Loucy (cell line): ENCODE measurements at regions not wholly inside any gene's neighbourhood (a gene's known extent, or its start where the extent isn't known, plus 50 kb on each side); places are given as distances from the start of the nearest gene placed in this dataset.

Experiments
- EZH2phosphoT487 ChIP-seq: fragments of 200-600 bp; IDR thresholded peaks from 2 replicates; pipeline ENCODE4 v1.6.1; 2018; ENCODE audit warnings: antibody characterized with exemption, mild to moderate bottlenecking, moderate library complexity, borderline replicate concordance
- TF ChIP-seq, protein P1 (sequence below): fragments of 200-600 bp; sonication (generic); conservative IDR thresholded peaks from 2 replicates; pipeline ENCODE4 v1.5.1; 2014; ENCODE audit warnings: mild to moderate bottlenecking, antibody characterized with exemption, low read length

DNA sequence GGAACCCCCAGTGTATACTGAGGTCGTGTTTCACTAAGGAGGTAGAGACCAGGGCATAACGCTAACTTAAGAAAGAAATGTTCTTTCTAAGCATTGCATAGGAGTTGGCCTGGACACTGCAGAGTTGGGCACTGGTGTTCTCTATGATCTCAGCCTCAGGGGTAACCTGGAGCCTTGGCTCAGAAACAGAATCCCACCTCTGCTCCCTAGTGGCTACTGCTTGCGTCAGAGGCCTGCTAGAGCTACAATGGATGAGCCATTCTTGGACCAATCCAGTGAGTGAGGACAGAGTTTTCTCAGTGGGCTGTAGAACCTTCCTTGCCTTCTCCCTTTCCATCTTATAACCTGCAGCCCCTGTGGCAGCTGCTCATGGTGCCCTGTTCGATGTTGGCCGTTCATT is 324.4 kb upstream of the CELF4 start:
- TF ChIP-seq, protein P1, sequence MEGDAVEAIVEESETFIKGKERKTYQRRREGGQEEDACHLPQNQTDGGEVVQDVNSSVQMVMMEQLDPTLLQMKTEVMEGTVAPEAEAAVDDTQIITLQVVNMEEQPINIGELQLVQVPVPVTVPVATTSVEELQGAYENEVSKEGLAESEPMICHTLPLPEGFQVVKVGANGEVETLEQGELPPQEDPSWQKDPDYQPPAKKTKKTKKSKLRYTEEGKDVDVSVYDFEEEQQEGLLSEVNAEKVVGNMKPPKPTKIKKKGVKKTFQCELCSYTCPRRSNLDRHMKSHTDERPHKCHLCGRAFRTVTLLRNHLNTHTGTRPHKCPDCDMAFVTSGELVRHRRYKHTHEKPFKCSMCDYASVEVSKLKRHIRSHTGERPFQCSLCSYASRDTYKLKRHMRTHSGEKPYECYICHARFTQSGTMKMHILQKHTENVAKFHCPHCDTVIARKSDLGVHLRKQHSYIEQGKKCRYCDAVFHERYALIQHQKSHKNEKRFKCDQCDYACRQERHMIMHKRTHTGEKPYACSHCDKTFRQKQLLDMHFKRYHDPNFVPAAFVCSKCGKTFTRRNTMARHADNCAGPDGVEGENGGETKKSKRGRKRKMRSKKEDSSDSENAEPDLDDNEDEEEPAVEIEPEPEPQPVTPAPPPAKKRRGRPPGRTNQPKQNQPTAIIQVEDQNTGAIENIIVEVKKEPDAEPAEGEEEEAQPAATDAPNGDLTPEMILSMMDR = no peak
- TF ChIP-seq EZH2phosphoT487 = no peak
